ENCODE measurements at regions not wholly inside any gene's neighbourhood (a gene's known extent, or its start where the extent isn't known, plus 50 kb on each side); places are given as distances from the start of the nearest gene placed in this dataset.

DNA sequence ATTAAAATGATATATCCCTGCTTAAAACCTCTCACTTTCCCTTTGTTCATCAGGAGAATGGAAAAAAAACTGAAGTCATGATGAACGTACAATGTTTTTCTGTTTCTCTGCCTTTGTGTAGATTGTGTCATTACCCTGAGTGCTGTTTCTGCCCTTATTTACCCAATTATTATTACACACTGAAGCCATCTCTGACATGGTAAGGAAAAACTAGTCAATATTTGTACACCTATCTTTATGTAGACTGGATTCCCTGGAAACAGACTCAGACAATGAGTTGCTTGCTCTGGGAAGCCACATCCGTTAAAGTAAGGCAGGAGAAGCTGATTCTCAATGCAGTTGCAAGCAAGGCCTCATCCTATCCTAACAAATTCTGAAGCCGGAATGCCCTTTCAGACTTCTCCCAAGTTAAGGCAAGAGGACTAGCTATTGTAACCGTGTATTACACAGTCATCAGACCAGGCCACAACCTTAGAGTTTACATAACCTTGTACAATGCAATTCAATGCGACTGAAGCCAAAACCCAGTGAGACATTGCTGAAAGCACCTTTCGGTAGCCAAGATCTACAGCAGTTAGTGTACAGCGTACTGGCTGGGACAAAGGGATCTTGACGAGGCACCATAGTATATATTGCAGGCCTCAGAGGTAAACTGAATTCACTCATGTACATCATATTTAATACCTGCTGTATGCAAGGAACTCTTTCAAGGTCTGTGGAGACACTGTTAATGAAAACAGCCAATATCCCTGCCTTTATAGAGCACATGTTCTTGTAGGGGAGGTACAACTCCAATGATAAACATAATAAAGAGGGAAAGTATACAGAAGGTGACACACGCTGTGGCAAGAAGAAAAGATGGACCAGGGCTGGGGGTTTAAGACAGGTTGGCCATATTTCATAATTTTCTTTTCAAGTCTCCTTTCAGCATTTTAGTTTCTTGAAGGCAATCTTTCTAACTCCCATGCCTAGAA lies 1040.8 kb upstream of the SEMA6D start:
- no peak overlapping the region for H3K4me3 ChIP-seq (replicated peaks; ENCODE audit: low read depth, low read length)
- TF ChIP-seq, protein P1, sequence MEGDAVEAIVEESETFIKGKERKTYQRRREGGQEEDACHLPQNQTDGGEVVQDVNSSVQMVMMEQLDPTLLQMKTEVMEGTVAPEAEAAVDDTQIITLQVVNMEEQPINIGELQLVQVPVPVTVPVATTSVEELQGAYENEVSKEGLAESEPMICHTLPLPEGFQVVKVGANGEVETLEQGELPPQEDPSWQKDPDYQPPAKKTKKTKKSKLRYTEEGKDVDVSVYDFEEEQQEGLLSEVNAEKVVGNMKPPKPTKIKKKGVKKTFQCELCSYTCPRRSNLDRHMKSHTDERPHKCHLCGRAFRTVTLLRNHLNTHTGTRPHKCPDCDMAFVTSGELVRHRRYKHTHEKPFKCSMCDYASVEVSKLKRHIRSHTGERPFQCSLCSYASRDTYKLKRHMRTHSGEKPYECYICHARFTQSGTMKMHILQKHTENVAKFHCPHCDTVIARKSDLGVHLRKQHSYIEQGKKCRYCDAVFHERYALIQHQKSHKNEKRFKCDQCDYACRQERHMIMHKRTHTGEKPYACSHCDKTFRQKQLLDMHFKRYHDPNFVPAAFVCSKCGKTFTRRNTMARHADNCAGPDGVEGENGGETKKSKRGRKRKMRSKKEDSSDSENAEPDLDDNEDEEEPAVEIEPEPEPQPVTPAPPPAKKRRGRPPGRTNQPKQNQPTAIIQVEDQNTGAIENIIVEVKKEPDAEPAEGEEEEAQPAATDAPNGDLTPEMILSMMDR (IDR thresholded peaks at IDR 0.05; ENCODE audit: low read depth, low read length, missing control alignments), result no peak
- DNase-seq (ENCODE audit: extremely low read depth, low read depth), result no peak

DNA sequence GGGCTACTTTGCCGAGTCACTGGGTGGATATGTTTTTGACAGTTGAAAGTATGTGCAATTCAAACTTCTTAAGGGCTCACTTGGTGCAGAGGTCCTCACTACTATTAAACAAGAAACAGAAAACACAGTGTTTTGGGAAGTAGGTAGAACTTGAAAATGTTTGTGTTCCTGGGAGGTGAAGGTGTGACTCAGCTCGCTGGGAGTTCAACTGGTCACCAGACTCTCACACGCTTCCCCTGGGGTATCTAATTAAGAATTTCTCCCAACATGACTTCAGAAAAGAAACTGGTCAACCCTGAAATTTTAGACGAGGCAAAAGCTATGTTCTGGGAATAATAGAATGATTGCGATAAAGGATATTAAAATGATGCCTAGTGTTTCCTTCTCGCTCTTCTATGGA lies 1039.8 kb upstream of the SEMA6D start:
- DNase-seq (ENCODE audit: extremely low read depth, low read depth), result no peak
- TF ChIP-seq, protein P1 (IDR thresholded peaks at IDR 0.05; ENCODE audit: low read depth, low read length, missing control alignments), result no peak
- H3K4me3 ChIP-seq (replicated peaks; ENCODE audit: low read depth, low read length), result no peak overlapping the region

DNA sequence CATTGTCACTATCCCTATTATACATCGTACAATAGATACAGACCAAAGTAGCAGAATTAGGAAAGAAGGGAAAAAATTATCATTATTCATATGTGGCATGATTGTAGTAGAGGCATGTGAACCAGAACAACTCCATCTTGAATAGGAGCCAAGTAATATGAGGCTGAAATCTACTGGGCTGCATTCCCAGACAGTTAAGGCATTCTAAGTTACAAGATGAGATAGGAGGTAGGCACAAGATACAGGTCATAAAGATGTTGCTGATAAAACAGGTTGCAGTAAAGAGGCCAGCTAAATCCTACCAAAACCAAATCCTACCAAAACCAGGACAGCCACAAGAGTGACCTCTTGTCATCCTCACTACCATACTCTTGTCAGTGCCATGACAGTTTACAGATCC lies 1035.4 kb upstream of the SEMA6D start:
- TF ChIP-seq, protein P1 (IDR thresholded peaks at IDR 0.05; ENCODE audit: low read depth, low read length, missing control alignments), result no peak
- no peak overlapping the region for H3K4me3 ChIP-seq (replicated peaks; ENCODE audit: low read depth, low read length)
- DNase-seq (ENCODE audit: extremely low read depth, low read depth), result no peak

DNA sequence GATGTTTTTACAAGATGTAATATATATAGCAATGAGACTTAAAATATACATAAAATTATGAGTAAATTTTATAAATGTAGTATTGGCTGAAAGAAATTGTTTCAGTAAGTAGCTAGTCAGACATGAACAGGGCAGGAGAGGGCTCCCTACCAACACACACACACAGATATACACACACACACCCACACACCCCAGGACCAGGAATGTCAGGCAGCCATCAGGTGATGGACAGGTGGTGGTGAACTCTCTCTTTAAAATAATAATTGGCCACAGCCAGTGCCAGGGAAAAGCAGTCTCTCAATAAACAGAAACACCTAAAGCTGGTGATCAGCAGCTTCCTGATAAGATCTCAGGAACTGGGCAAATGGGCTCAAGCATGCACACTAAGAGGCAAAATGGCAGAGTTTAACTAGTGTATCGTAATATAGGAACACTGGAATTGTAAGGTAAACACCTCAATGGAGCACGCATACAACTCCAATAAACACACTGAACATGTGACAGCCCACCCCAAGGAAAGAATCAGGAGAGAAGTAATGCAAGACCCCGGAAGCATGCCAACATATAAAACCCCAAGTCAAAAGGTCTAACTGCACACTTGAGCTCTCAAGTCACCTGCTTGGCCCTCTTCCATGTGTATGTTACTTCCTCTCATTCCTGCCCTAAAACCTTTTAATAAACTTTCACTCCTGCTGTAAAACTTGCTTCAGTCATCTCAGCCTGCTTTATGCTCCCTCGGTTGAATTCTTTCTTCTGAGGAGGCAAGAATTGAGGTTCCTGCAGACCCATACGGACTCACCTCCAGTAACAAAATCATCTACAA lies 1034.1 kb upstream of the SEMA6D start:
- no peak for DNase-seq (ENCODE audit: extremely low read depth, low read depth)
- H3K4me3 ChIP-seq (replicated peaks; ENCODE audit: low read depth, low read length), result no peak overlapping the region
- TF ChIP-seq, protein P1 (IDR thresholded peaks at IDR 0.05; ENCODE audit: low read depth, low read length, missing control alignments), result no peak

DNA sequence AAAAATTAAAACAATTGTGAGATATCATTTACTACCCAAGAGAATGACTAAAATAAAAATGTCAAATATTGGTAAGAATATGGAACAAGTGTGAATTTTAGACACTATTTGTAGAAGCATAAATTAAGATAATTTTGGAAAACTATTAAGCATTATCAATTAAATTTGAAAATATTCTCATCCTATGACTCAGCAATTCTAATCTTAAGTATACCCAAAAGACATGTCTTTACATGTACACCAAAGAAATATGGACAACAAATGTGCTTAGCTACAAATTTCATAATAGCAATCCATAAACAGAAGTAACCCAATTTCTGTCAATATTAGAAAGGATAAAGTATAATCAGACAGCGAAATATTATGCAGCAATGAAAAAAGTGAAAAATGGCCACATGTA lies 1032.2 kb upstream of the SEMA6D start:
- H3K4me3 ChIP-seq (replicated peaks; ENCODE audit: low read depth, low read length), result no peak overlapping the region
- DNase-seq (ENCODE audit: extremely low read depth, low read depth), result no peak
- TF ChIP-seq, protein P1 (IDR thresholded peaks at IDR 0.05; ENCODE audit: low read depth, low read length, missing control alignments), result no peak

DNA sequence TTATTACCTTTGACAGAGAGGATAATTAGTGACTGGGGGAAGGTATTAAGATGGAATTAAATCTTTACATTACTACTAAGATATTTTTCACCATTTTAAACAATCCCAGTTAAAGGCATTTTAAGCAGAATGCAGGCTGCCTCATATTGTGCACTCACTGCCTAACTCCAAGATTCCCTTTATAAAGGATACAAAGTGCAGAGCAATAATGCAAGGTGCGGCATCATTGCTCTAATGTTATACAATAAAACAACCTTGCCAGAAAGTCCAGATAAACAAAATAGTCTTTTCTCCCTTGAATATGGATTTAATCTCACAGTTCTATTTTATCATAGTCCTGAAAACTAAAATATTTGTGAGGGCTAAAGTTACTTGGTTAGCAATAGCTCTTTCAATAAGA lies 1031.6 kb upstream of the SEMA6D start:
- TF ChIP-seq, protein P1 (IDR thresholded peaks at IDR 0.05; ENCODE audit: low read depth, low read length, missing control alignments), result no peak
- no peak for DNase-seq (ENCODE audit: extremely low read depth, low read depth)
- H3K4me3 ChIP-seq (replicated peaks; ENCODE audit: low read depth, low read length), result no peak overlapping the region
